Stimulated activated naive B cell treated with anti-CD40 and anti-IgM and Interleukin-4, amounts not matched to agents 10 μg/mL and 1 μg/mL and 100 μg/mL, for 72 hours (primary cell): ENCODE measurements at regions not wholly inside any gene's neighbourhood (a gene's known extent, or its start where the extent isn't known, plus 50 kb on each side); places are given as distances from the start of the nearest gene placed in this dataset.

Source experiments
- ATAC-seq, 2 donors: fragments of 150-1000 bp; cut with Tn5 transposase; replicated peaks; 2 replicates each; pipeline ENCODE4 v1.10.0; 2021; ENCODE audit warnings: moderate library complexity in 1 of 2
- DNase-seq: peaks from one replicate; pipeline ENCODE4 v3.0.0; 2021
- H3K27ac Mint-ChIP-seq: one replicate; pipeline ENCODE4 v1.8.0; 2022; ENCODE audit warnings: mild to moderate bottlenecking, mixed read lengths
- H3K27me3 Mint-ChIP-seq, 2 donors: one replicate each; pipeline ENCODE4 v1.8.0; 2022; ENCODE audit warnings: mixed read lengths in 2 of 2
- H3K36me3 Mint-ChIP-seq, 2 donors: one replicate each; pipeline ENCODE4 v1.8.0; 2022; ENCODE audit warnings: mixed read lengths in 2 of 2, mild to moderate bottlenecking in 1 of 2
- H3K4me1 Mint-ChIP-seq, 2 donors: one replicate each; pipeline ENCODE4 v1.8.0; 2022; ENCODE audit warnings: mixed read lengths in 2 of 2, mild to moderate bottlenecking in 1 of 2
- H3K4me3 Mint-ChIP-seq, 2 donors: one replicate each; pipeline ENCODE4 v1.8.0; 2022; ENCODE audit warnings: mild to moderate bottlenecking in 2 of 2, mixed read lengths in 2 of 2, moderate library complexity in 1 of 2
- H3K9me3 Mint-ChIP-seq, 2 donors: one replicate each; pipeline ENCODE4 v1.8.0; 2022; ENCODE audit warnings: mixed read lengths in 2 of 2, mild to moderate bottlenecking in 1 of 2

GRCh38 chr6:137434640-137435039 is 59.6 kb downstream of the OLIG3 start:
- ATAC-seq (no peak), DNase-seq (no peak)
- H3K36me3 Mint-ChIP-seq, result no peaks in the 10 kb centered on the region
- H3K27ac Mint-ChIP-seq, result no peak overlapping the region
- H3K4me3 Mint-ChIP-seq, result no peak overlapping the region
- H3K4me1 Mint-ChIP-seq, result peaks cover 21 to 26% of the 10 kb centered on the region in 2 donors
- peaks cover 0 to 9% of the 10 kb centered on the region in 2 donors for H3K27me3 Mint-ChIP-seq
- H3K9me3 Mint-ChIP-seq, result peaks cover 0 to 2% of the 10 kb centered on the region in 2 donors

- Mint-ChIP-seq H3K4me1 (peaks cover 25 to 34% of the 10 kb centered on the region in 2 donors), H3K27me3 (no peaks in the 10 kb centered on the region), H3K27ac (peak overlapping the region; percentile 82), H3K36me3 (no peaks in the 10 kb centered on the region), H3K9me3 (no peaks in the 10 kb centered on the region), H3K4me3 (no peak overlapping the region)
- DNase-seq, result no peak
- ATAC-seq, result peak; percentile 70 to 80
These were observed 62.1 kb downstream of the OLIG3 start for GRCh38 chr6:137432054-137432611.

GRCh38 chr6:137430954-137431353 is 63.2 kb downstream of the OLIG3 start:
- DNase-seq (peak; percentile 49), ATAC-seq (peak; percentile 93)
- no peak overlapping the region for H3K27ac Mint-ChIP-seq
- peak overlapping the region in 1 of 2 donors; percentile 39 for H3K4me3 Mint-ChIP-seq
- H3K9me3 Mint-ChIP-seq, result no peaks in the 10 kb centered on the region
- peaks cover 33 to 44% of the 10 kb centered on the region in 2 donors for H3K4me1 Mint-ChIP-seq
- H3K36me3 Mint-ChIP-seq, result no peaks in the 10 kb centered on the region
- H3K27me3 Mint-ChIP-seq, result no peaks in the 10 kb centered on the region

GRCh38 chr6:137427656-137428290 is 66.4 kb downstream of the OLIG3 start:
- DNase-seq, result no peak
- no peak for ATAC-seq
- H3K36me3 Mint-ChIP-seq, result no peaks in the 10 kb centered on the region
- no peak overlapping the region for H3K27ac Mint-ChIP-seq
- H3K27me3 Mint-ChIP-seq, result no peaks in the 10 kb centered on the region
- no peaks in the 10 kb centered on the region for H3K9me3 Mint-ChIP-seq
- no peak overlapping the region for H3K4me3 Mint-ChIP-seq
- peaks cover 47 to 72% of the 10 kb centered on the region in 2 donors for H3K4me1 Mint-ChIP-seq

GRCh38 chr6:137426007-137426689 is 68.0 kb downstream of the OLIG3 start:
- H3K36me3 Mint-ChIP-seq, result no peaks in the 10 kb centered on the region
- H3K4me3 Mint-ChIP-seq, result no peak overlapping the region
- H3K27me3 Mint-ChIP-seq, result no peaks in the 10 kb centered on the region
- ATAC-seq (peak; percentile 73 to 78), DNase-seq (no peak)
- no peaks in the 10 kb centered on the region for H3K9me3 Mint-ChIP-seq
- H3K27ac Mint-ChIP-seq, result peak overlapping the region; percentile 20
- H3K4me1 Mint-ChIP-seq, result peaks cover 31 to 56% of the 10 kb centered on the region in 2 donors

- ATAC-seq, result no peak
- Mint-ChIP-seq H3K9me3 (no peaks in the 10 kb centered on the region), H3K27ac (no peak overlapping the region), H3K36me3 (no peaks in the 10 kb centered on the region), H3K27me3 (no peaks in the 10 kb centered on the region), H3K4me3 (no peak overlapping the region), H3K4me1 (peaks cover 21 to 43% of the 10 kb centered on the region in 2 donors)
- no peak for DNase-seq
These were observed 69.9 kb downstream of the OLIG3 start for GRCh38 chr6:137424251-137424650.

- Mint-ChIP-seq H3K9me3 (no peaks in the 10 kb centered on the region), H3K36me3 (no peaks in the 10 kb centered on the region), H3K27me3 (no peaks in the 10 kb centered on the region), H3K27ac (no peak overlapping the region), H3K4me3 (peak overlapping the region; percentile 7 to 10), H3K4me1 (peaks cover 21 to 39% of the 10 kb centered on the region in 2 donors)
- DNase-seq (no peak), ATAC-seq (peak; percentile 65 to 74)
These were observed 70.6 kb downstream of the OLIG3 start for GRCh38 chr6:137423451-137424168.

- Mint-ChIP-seq H3K4me1 (peaks cover 8 to 15% of the 10 kb centered on the region in 2 donors), H3K27ac (no peak overlapping the region), H3K9me3 (no peaks in the 10 kb centered on the region), H3K36me3 (no peaks in the 10 kb centered on the region), H3K27me3 (peaks cover 0 to 5% of the 10 kb centered on the region in 2 donors), H3K4me3 (no peak overlapping the region)
- ATAC-seq (no peak), DNase-seq (no peak)
These were observed 76.8 kb downstream of the OLIG3 start for GRCh38 chr6:137417396-137417795.

- H3K27ac Mint-ChIP-seq, result no peak overlapping the region
- DNase-seq (no peak), ATAC-seq (no peak)
- no peak overlapping the region for H3K4me3 Mint-ChIP-seq
- H3K9me3 Mint-ChIP-seq, result no peaks in the 10 kb centered on the region
- H3K36me3 Mint-ChIP-seq, result no peaks in the 10 kb centered on the region
- H3K4me1 Mint-ChIP-seq, result peaks cover 8 to 15% of the 10 kb centered on the region in 2 donors
- peaks cover 0 to 5% of the 10 kb centered on the region in 2 donors for H3K27me3 Mint-ChIP-seq
These were observed 77.7 kb downstream of the OLIG3 start for GRCh38 chr6:137416376-137417109.

GRCh38 chr6:137415834-137416190 is 78.4 kb downstream of the OLIG3 start:
- H3K27me3 Mint-ChIP-seq, result peaks cover 0 to 5% of the 10 kb centered on the region in 2 donors
- ATAC-seq (no peak), DNase-seq (no peak)
- H3K27ac Mint-ChIP-seq, result no peak overlapping the region
- no peaks in the 10 kb centered on the region for H3K36me3 Mint-ChIP-seq
- no peaks in the 10 kb centered on the region for H3K9me3 Mint-ChIP-seq
- peaks cover 8 to 15% of the 10 kb centered on the region in 2 donors for H3K4me1 Mint-ChIP-seq
- H3K4me3 Mint-ChIP-seq, result peak overlapping the region; percentile 83 to 86

GRCh38 chr6:137415127-137415833 is 78.9 kb downstream of the OLIG3 start:
- Mint-ChIP-seq H3K4me3 (peak overlapping the region; percentile 83 to 86), H3K27ac (peak overlapping the region; percentile 74), H3K4me1 (peaks cover 8 to 15% of the 10 kb centered on the region in 2 donors), H3K27me3 (peaks cover 0 to 5% of the 10 kb centered on the region in 2 donors), H3K36me3 (no peaks in the 10 kb centered on the region), H3K9me3 (no peaks in the 10 kb centered on the region)
- DNase-seq, result peak; percentile 53
- peak; percentile 96 to 97 for ATAC-seq

GRCh38 chr6:137414599-137414998 is 79.6 kb downstream of the OLIG3 start:
- Mint-ChIP-seq H3K27me3 (peaks cover 0 to 5% of the 10 kb centered on the region in 2 donors), H3K36me3 (no peaks in the 10 kb centered on the region), H3K4me3 (peak overlapping the region; percentile 83 to 86), H3K9me3 (no peaks in the 10 kb centered on the region), H3K4me1 (peaks cover 8 to 15% of the 10 kb centered on the region in 2 donors), H3K27ac (no peak overlapping the region)
- ATAC-seq, result no peak
- DNase-seq, result no peak

GRCh38 chr6:137413482-137413881 is 80.7 kb downstream of the OLIG3 start:
- H3K9me3 Mint-ChIP-seq, result peaks cover 0 to 1% of the 10 kb centered on the region in 2 donors
- H3K4me3 Mint-ChIP-seq, result no peak overlapping the region
- no peaks in the 10 kb centered on the region for H3K36me3 Mint-ChIP-seq
- H3K27ac Mint-ChIP-seq, result no peak overlapping the region
- DNase-seq, result no peak
- no peak for ATAC-seq
- peaks cover 8 to 15% of the 10 kb centered on the region in 2 donors for H3K4me1 Mint-ChIP-seq
- H3K27me3 Mint-ChIP-seq, result peaks cover 0 to 5% of the 10 kb centered on the region in 2 donors
